ENCODE measurements at regions not wholly inside any gene's neighbourhood (a gene's known extent, or its start where the extent isn't known, plus 50 kb on each side); places are given as distances from the start of the nearest gene placed in this dataset.

- TF ChIP-seq POLR2AphosphoS5 (IDR thresholded peaks at IDR 0.05; ENCODE audit: low read depth, low read length) (no peak), POLR2A (IDR thresholded peaks at IDR 0.05; ENCODE audit: low read depth, low read length) (no peak)
Measured at GRCh38 chr1:29789221-29789909, 553.0 kb downstream of the PTPRU start.
